DOHH2 (cell line): ENCODE measurements at regions not wholly inside any gene's neighbourhood (a gene's known extent, or its start where the extent isn't known, plus 50 kb on each side); places are given as distances from the start of the nearest gene placed in this dataset.

ENCODE experiments used
- CTCF ChIP-seq: fragments of 200-600 bp; sonication (generic); IDR thresholded peaks from one replicate; pipeline ENCODE4 v1.5.1; 2014; ENCODE audit warnings: antibody characterized with exemption, mild to moderate bottlenecking, low read depth, low read length; ENCODE audit not compliant: poor library complexity, severe bottlenecking
- EZH2phosphoT487 ChIP-seq: fragments of 200-600 bp; sonication (generic); IDR thresholded peaks from 2 replicates; pipeline ENCODE4 v1.6.1; 2017; ENCODE audit warnings: borderline replicate concordance, mild to moderate bottlenecking, antibody characterized with exemption, low read length, moderate library complexity, mixed read lengths

GRCh38 chr6:120606743-120607142 lies 727.5 kb downstream of the TBC1D32 start:
- no peak for TF ChIP-seq CTCF
- no peak for TF ChIP-seq EZH2phosphoT487
